Psoas muscle (tissue), 7 donors: ENCODE measurements at regions not wholly inside any gene's neighbourhood (a gene's known extent, or its start where the extent isn't known, plus 50 kb on each side); places are given as distances from the start of the nearest gene placed in this dataset.

Experiments used
- ATAC-seq, 4 donors: fragments of 200-7000 bp; cut with Tn5 transposase; one replicate each; pipeline ENCODE4 v1.9.1; 2020; ENCODE audit warnings: moderate library complexity in 3 of 4, mild to moderate bottlenecking in 2 of 4
- DNase-seq, 2 donors: peaks; one replicate each; pipeline ENCODE4 v3.0.0-alpha.2; 2020
- H3K27ac ChIP-seq: fragments of 200-600 bp; one replicate; pipeline ENCODE4 v1.8.0; 2022
- H3K27me3 ChIP-seq, 3 donors: fragments of 200-600 bp in 1 of 3; one replicate each; pipeline versions ENCODE4 v1.6.1 to v1.8.0; 2013 to 2022; ENCODE audit warnings: low read length in 2 of 3, mild to moderate bottlenecking in 2 of 3, moderate library complexity in 1 of 3; ENCODE audit not compliant: insufficient read depth in 3 of 3
- H3K36me3 ChIP-seq, 2 donors: fragments of 200-600 bp in 1 of 2; one replicate each; pipeline versions ENCODE4 v1.6.1 to v1.8.0; 2013 to 2022; ENCODE audit warnings: low read depth in 1 of 2, mild to moderate bottlenecking in 1 of 2, moderate library complexity in 1 of 2; ENCODE audit not compliant: insufficient read depth in 1 of 2
- H3K4me1 ChIP-seq: fragments of 200-600 bp; one replicate; pipeline ENCODE4 v1.8.0; 2022
- H3K4me3 ChIP-seq: fragments of 200-600 bp; one replicate; pipeline ENCODE4 v1.8.0; 2022; ENCODE audit warnings: mild to moderate bottlenecking
- H3K9me3 ChIP-seq: fragments of 200-600 bp; one replicate; pipeline ENCODE4 v1.8.0; 2022
- WGBS, 3 donors: extraction: QIAGEN DNeasy Blood & Tissue Kit; methylation state at CpG; one replicate each; pipeline versions ENCODE4 v1.1.6 to v1.1.7; 2013; 5-methylcytosine and 5-hydroxymethylcytosine counted together
- intact Hi-C, 2 donors: fragments of 100-400 bp; cut with DNase I; formaldehyde crosslinking; loops; one replicate each; pipeline versions ENCODE4 v1.11.0 to v1.14.2; 2022
- TF ChIP-seq, protein P1 (sequence below): fragments of 200-600 bp; IDR thresholded peaks from one replicate; pipeline ENCODE4 v1.8.0; 2022; ENCODE audit warnings: antibody characterized with exemption
- donor health status: healthy with polysubstance abuse.
- donor health status: DM: no; HTN: no; CAD: no; lungs with moderate emphysema.
- donor health status: Bipolar disorder and iron deficiency.
- donor health status: healthy.
- donor health status: DM: yes; HTN: yes; CAD: no.
- donor health status: DM: no; HTN: no; CAD: no.
- donor health status: DM: yes; HTN: yes; CAD: no.

DNA sequence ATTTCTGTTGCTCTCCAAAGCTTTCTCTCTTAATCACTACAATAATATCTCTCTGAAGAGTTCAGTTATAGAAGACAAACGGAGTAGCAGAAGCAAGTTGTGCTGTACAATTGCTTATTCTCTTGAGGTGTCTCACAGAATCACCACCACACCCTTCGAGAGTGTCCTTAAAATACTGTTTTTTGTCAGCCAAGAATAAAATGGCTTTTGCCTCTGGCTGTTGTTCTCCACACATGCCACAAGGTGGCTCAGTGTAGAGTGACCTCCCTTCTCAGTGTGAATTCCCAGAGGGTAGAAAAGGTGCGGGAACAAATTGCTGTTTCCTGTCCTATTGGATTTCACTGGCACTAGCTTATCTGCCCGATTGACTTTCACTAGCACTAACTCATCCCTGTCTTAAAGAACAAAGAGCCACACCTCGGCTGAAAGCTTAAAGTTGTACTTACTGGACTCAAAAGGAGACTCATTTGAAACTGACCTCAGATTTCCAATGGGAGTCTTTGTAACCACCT lies 134.2 kb upstream of the SATB1 start:
- intact Hi-C loops = no loop called here
- Histone ChIP-seq H3K36me3 (no peaks in the 10 kb centered on the region), H3K9me3 (no peaks in the 10 kb centered on the region), H3K4me1 (no peaks in the 10 kb centered on the region), H3K27me3 (no peaks in the 10 kb centered on the region), H3K27ac (no peak overlapping the region), H3K4me3 (no peak overlapping the region)
- TF ChIP-seq, protein P1, sequence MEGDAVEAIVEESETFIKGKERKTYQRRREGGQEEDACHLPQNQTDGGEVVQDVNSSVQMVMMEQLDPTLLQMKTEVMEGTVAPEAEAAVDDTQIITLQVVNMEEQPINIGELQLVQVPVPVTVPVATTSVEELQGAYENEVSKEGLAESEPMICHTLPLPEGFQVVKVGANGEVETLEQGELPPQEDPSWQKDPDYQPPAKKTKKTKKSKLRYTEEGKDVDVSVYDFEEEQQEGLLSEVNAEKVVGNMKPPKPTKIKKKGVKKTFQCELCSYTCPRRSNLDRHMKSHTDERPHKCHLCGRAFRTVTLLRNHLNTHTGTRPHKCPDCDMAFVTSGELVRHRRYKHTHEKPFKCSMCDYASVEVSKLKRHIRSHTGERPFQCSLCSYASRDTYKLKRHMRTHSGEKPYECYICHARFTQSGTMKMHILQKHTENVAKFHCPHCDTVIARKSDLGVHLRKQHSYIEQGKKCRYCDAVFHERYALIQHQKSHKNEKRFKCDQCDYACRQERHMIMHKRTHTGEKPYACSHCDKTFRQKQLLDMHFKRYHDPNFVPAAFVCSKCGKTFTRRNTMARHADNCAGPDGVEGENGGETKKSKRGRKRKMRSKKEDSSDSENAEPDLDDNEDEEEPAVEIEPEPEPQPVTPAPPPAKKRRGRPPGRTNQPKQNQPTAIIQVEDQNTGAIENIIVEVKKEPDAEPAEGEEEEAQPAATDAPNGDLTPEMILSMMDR = peak; percentile 53
- WGBS, 3 donors = 8 to 9% (median 8%) methylated on average over 5 of the region's 5 CpGs
- DNase-seq (no peak), ATAC-seq (peak in 3 of 4 donors; percentile 30 to 70 (median 47))

DNA sequence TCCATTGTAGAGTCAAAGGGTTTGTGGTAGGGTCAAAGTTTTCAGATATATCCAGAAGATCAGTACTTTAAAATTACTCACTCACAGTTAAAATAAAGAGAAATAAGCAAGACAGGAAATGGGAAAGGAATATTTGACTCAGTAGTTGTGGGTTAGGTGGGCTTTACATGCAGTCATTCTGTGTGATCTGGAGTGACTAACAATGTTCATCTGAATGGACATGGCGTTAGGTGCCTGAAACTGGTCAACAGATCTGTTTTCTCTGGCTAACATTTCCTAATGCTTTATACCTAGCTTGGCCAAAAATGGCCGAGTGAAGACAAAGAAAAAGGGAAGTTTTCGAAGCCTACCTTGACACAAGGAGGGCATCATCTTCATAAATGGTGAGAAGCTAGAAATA lies 133.4 kb upstream of the SATB1 start:
- ATAC-seq = no peak
- Histone ChIP-seq H3K36me3 (no peaks in the 10 kb centered on the region), H3K27ac (no peak overlapping the region), H3K27me3 (no peaks in the 10 kb centered on the region), H3K4me1 (no peaks in the 10 kb centered on the region), H3K4me3 (no peak overlapping the region), H3K9me3 (no peaks in the 10 kb centered on the region)
- 65 to 90% (median 86%) methylated on average over 3 of the region's 3 CpGs for WGBS, 3 donors
- TF ChIP-seq, protein P1 = no peak
- intact Hi-C loops = no loop called here
- no peak for DNase-seq

DNA sequence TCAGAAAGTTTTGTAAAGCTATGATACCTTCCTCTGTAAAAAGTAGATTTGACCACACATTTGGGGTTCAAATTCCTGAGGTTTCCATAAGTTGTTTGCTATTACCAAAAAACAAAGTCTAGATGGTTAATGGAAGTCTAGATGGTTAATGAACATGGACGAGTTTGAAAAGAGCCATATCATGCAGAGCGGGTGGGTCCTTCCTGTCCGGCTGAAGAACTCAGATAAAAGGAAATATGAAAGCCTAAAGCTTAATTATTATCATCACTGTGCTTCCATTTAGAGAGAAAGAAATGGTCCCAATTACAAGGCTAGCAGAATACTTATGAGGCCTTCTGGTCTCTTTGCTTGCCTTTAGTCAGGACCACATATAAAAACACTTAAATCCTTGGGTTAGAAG lies 132.1 kb upstream of the SATB1 start:
- 77 to 85% (median 81%) methylated on average over 3 of the region's 3 CpGs for WGBS, 3 donors
- intact Hi-C loops = no loop called here
- TF ChIP-seq, protein P1 = no peak
- DNase-seq (no peak), ATAC-seq (no peak)
- no peak overlapping the region for H3K4me3 ChIP-seq
- no peak overlapping the region for H3K27ac ChIP-seq
- H3K4me1 ChIP-seq = no peaks in the 10 kb centered on the region
- H3K27me3 ChIP-seq = no peaks in the 10 kb centered on the region
- H3K36me3 ChIP-seq = no peaks in the 10 kb centered on the region
- H3K9me3 ChIP-seq = no peaks in the 10 kb centered on the region

DNA sequence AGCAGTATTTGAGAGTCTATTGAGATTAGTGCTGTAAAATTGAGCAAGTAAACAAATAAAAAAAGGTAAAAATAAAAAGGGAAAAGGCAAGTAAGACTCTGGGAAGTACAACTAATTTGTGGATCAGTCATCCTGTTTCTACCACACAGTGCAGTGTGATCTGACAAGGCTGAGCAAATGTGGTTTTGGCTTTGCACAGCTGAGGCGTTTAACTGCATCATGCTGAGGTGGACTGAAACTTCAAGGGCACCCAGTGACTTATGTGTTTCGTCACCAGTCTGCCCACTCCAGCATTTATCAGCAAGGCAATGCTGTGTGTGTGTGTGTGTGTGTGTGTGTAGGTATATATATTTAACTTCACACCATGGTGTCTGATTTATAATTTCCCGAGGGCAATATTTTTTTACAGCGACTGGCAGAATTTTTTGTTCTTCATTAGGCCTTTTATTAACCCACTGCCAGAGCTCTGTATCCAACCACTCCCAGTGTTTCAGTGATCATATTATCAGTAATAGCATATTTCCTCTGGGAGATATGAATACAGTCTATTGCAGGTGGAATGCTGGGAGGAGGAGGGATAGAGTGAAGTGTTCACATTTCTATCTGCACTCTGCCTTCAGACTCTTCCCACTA lies 131.5 kb upstream of the SATB1 start:
- intact Hi-C loops = no loop called here
- no peak overlapping the region for H3K27ac ChIP-seq
- WGBS, 3 donors = 70 to 91% (median 81%) methylated on average over 4 of the region's 4 CpGs

More for the DNA sequence above, 131.5 kb upstream of the SATB1 start:
- ATAC-seq = no peak
- H3K27me3 ChIP-seq = no peaks in the 10 kb centered on the region
- no peak overlapping the region for H3K4me3 ChIP-seq
- TF ChIP-seq, protein P1 = no peak
- DNase-seq = no peak
- H3K9me3 ChIP-seq = no peaks in the 10 kb centered on the region
- H3K36me3 ChIP-seq = no peaks in the 10 kb centered on the region
- no peaks in the 10 kb centered on the region for H3K4me1 ChIP-seq
